ENCODE measurements at regions not wholly inside any gene's neighbourhood (a gene's known extent, or its start where the extent isn't known, plus 50 kb on each side); places are given as distances from the start of the nearest gene placed in this dataset.

DNA sequence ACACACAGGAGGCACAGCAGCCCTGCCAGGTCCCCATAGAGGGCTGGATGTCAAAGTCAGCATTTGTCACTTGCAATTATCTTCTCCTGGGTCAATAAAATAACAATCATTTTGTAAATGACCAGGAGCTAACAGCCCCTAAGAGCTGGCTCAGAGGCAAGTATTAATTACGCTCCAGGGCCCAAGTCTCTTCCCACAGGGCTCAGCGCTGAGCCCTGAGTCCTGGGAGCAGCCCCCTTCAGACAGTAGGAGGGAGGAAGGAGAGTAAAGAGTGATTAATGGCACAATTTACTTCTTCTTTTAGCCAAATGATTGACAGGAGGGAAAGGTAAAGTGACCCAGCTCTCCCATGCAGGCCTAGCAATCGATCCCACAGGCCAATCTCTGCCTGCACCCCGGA is 99.0 kb upstream of the DRD2 start:
- H3K4me3 ChIP-seq = no peak overlapping the region
- no peaks in the 10 kb centered on the region for H4K20me1 ChIP-seq (ENCODE audit: insufficient read depth)
- TF ChIP-seq, protein P1, sequence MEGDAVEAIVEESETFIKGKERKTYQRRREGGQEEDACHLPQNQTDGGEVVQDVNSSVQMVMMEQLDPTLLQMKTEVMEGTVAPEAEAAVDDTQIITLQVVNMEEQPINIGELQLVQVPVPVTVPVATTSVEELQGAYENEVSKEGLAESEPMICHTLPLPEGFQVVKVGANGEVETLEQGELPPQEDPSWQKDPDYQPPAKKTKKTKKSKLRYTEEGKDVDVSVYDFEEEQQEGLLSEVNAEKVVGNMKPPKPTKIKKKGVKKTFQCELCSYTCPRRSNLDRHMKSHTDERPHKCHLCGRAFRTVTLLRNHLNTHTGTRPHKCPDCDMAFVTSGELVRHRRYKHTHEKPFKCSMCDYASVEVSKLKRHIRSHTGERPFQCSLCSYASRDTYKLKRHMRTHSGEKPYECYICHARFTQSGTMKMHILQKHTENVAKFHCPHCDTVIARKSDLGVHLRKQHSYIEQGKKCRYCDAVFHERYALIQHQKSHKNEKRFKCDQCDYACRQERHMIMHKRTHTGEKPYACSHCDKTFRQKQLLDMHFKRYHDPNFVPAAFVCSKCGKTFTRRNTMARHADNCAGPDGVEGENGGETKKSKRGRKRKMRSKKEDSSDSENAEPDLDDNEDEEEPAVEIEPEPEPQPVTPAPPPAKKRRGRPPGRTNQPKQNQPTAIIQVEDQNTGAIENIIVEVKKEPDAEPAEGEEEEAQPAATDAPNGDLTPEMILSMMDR (conservative IDR thresholded peaks at IDR 0.05) = no peak
- no peak for TF ChIP-seq EZH2 (IDR thresholded peaks at IDR 0.05; ENCODE audit: low read depth)
- DNase-seq = no peak
- CTCF ChIA-PET = no interaction called here
- H3K4me1 ChIP-seq (replicated peaks; ENCODE audit: insufficient read depth) = no peaks in the 10 kb centered on the region
- H3F3A ChIP-seq (ENCODE audit: insufficient read depth, low read depth) = no peaks in the 10 kb centered on the region
- peaks cover 5% of the 10 kb centered on the region; the same call in 1 of the 2 replicates for H3K9me2 ChIP-seq (ENCODE audit: insufficient read depth)
- H3K9me3 ChIP-seq (ENCODE audit: insufficient read depth, low read depth) = no peaks in the 10 kb centered on the region
- H3K36me3 ChIP-seq (ENCODE audit: low read depth) = no peaks in the 10 kb centered on the region
- peaks cover 29% of the 10 kb centered on the region for H3K27me3 ChIP-seq (ENCODE audit: insufficient read depth, low read depth)
- no peaks in the 10 kb centered on the region for H3K79me2 ChIP-seq (ENCODE audit: low read depth)
- H3K27ac ChIP-seq = no peak overlapping the region
- BruUV-seq (replicated peaks) = no TSS peak
- no peak overlapping the region for H2AFZ ChIP-seq
- intact Hi-C loops (cut with micrococcal nuclease; ENCODE audit: unreplicated experiment) = no loop called here
- no peak overlapping the region for H3K4me2 ChIP-seq
- POLR2A ChIA-PET (ENCODE audit: unreplicated experiment) = no interaction called here

DNA sequence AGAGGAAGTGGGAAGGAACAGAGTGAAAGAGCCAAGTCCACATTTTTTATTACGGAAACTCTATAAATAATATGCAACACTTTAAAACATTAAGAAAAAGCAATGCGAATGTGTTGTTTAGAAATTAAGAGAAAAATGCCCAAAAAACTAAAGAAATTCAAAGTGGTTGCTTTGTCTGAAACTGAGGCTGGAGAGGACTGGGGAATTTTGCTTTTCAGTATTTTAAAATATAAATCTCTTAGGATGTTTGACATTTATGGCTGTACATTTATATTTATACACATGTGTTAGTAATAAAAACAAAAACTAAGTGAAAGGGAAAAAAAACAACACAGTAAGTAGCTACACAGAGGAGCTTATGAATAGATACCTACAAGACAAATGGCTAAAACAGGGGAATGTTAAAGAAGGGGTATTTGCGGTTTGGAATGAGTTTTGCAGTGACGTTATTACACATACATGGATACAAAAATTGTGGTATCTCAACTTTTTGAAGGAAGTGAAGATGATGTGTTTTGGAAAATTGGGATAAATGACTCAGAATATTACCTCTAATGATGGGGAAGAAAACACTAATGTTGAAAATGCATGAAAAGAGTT is 97.0 kb upstream of the DRD2 start:
- Histone ChIP-seq H3K9me2 (ENCODE audit: insufficient read depth) (peaks cover 5% of the 10 kb centered on the region; the same call in 1 of the 2 replicates), H4K20me1 (ENCODE audit: insufficient read depth) (no peaks in the 10 kb centered on the region), H3K27ac (no peak overlapping the region), H3F3A (ENCODE audit: insufficient read depth, low read depth) (no peaks in the 10 kb centered on the region), H3K9me3 (ENCODE audit: insufficient read depth, low read depth) (no peaks in the 10 kb centered on the region), H3K4me2 (no peak overlapping the region), H3K4me3 (no peak overlapping the region), H2AFZ (no peak overlapping the region), H3K36me3 (ENCODE audit: low read depth) (no peaks in the 10 kb centered on the region), H3K79me2 (ENCODE audit: low read depth) (no peaks in the 10 kb centered on the region), H3K27me3 (ENCODE audit: insufficient read depth, low read depth) (peaks cover 32% of the 10 kb centered on the region), H3K4me1 (replicated peaks; ENCODE audit: insufficient read depth) (no peaks in the 10 kb centered on the region)
- ChIA-PET POLR2A (ENCODE audit: unreplicated experiment) (no interaction called here), CTCF (no interaction called here)
- BruUV-seq (replicated peaks) = no TSS peak
- DNase-seq = no peak
- intact Hi-C loops (cut with micrococcal nuclease; ENCODE audit: unreplicated experiment) = no loop called here
- TF ChIP-seq, protein P1 (conservative IDR thresholded peaks at IDR 0.05) = no peak
- TF ChIP-seq EZH2 (IDR thresholded peaks at IDR 0.05; ENCODE audit: low read depth) = no peak

- BruUV-seq (replicated peaks) = no TSS peak
- H3K9me2 ChIP-seq (ENCODE audit: insufficient read depth) = peaks cover 5% of the 10 kb centered on the region; the same call in 1 of the 2 replicates
- DNase-seq = no peak
- H3K36me3 ChIP-seq (ENCODE audit: low read depth) = no peaks in the 10 kb centered on the region
- no peaks in the 10 kb centered on the region for H3K9me3 ChIP-seq (ENCODE audit: insufficient read depth, low read depth)
- H3F3A ChIP-seq (ENCODE audit: insufficient read depth, low read depth) = no peaks in the 10 kb centered on the region
- peaks cover 33% of the 10 kb centered on the region for H3K27me3 ChIP-seq (ENCODE audit: insufficient read depth, low read depth)
- TF ChIP-seq EZH2 (IDR thresholded peaks at IDR 0.05; ENCODE audit: low read depth) = no peak
- TF ChIP-seq, protein P1 (conservative IDR thresholded peaks at IDR 0.05) = no peak
- intact Hi-C loops (cut with micrococcal nuclease; ENCODE audit: unreplicated experiment) = no loop called here
- no peaks in the 10 kb centered on the region for H3K79me2 ChIP-seq (ENCODE audit: low read depth)
- no peaks in the 10 kb centered on the region for H3K4me1 ChIP-seq (replicated peaks; ENCODE audit: insufficient read depth)
- no peaks in the 10 kb centered on the region for H4K20me1 ChIP-seq (ENCODE audit: insufficient read depth)
- H3K4me3 ChIP-seq = no peak overlapping the region
- no peak overlapping the region for H2AFZ ChIP-seq
- CTCF ChIA-PET = no interaction called here
- no peak overlapping the region for H3K4me2 ChIP-seq
- POLR2A ChIA-PET (ENCODE audit: unreplicated experiment) = no interaction called here
- no peak overlapping the region for H3K27ac ChIP-seq
These were observed 96.3 kb upstream of the DRD2 start for GRCh38 chr11:113571531-113571930.
